HG03039 (cell line): ENCODE measurements at regions not wholly inside any gene's neighbourhood (a gene's known extent, or its start where the extent isn't known, plus 50 kb on each side); places are given as distances from the start of the nearest gene placed in this dataset.

ENCODE experiments used
- ATAC-seq: cut with Tn5 transposase; IDR thresholded peaks from one replicate; pipeline ENCODE4 v1.9.1; 2021; ENCODE audit warnings: mild to moderate bottlenecking, moderate library complexity; ENCODE audit not compliant: unreplicated experiment

- ATAC-seq = no peak
Measured at GRCh38 chr1:34270181-34270580, 93.5 kb downstream of the C1orf94 start.

- no peak for ATAC-seq
Measured at GRCh38 chr1:34272152-34272551, 95.4 kb downstream of the C1orf94 start.

- ATAC-seq = no peak
Measured at GRCh38 chr1:34275150-34275549, 98.4 kb downstream of the C1orf94 start.

- no peak for ATAC-seq
Measured at GRCh38 chr1:34276606-34277005, 99.9 kb downstream of the C1orf94 start.

- no peak for ATAC-seq
Measured at GRCh38 chr1:34277150-34277549, 100.4 kb downstream of the C1orf94 start.

- no peak for ATAC-seq
Measured at GRCh38 chr1:34278211-34278610, 101.5 kb downstream of the C1orf94 start.

GRCh38 chr1:34279971-34280370, 103.3 kb downstream of the C1orf94 start:
- no peak for ATAC-seq

- no peak for ATAC-seq
Measured at GRCh38 chr1:34280509-34280908, 103.8 kb downstream of the C1orf94 start.

GRCh38 chr1:34283142-34283541, 106.4 kb downstream of the C1orf94 start:
- no peak for ATAC-seq

- no peak for ATAC-seq
Measured at GRCh38 chr1:34286511-34286910, 109.8 kb downstream of the C1orf94 start.

- no peak for ATAC-seq
Measured at GRCh38 chr1:34290831-34291230, 114.1 kb downstream of the C1orf94 start.

- no peak for ATAC-seq
Measured at GRCh38 chr1:34292472-34292871, 115.8 kb downstream of the C1orf94 start.

- ATAC-seq = no peak
Measured at GRCh38 chr1:34296059-34296458, 119.4 kb downstream of the C1orf94 start.

GRCh38 chr1:34302798-34303197, 126.1 kb downstream of the C1orf94 start:
- ATAC-seq = no peak

- no peak for ATAC-seq
Measured at GRCh38 chr1:34303218-34303617, 126.5 kb downstream of the C1orf94 start.

GRCh38 chr1:34306568-34306967, 129.9 kb downstream of the C1orf94 start:
- ATAC-seq = no peak

- no peak for ATAC-seq
Measured at GRCh38 chr1:34312359-34312758, 135.7 kb downstream of the C1orf94 start.

GRCh38 chr1:34315974-34316373, 139.3 kb downstream of the C1orf94 start:
- ATAC-seq = no peak

GRCh38 chr1:34316773-34317172, 140.1 kb downstream of the C1orf94 start:
- ATAC-seq = no peak

GRCh38 chr1:34319218-34319617, 142.5 kb downstream of the C1orf94 start:
- no peak for ATAC-seq

GRCh38 chr1:34320053-34320669, 143.5 kb downstream of the C1orf94 start:
- ATAC-seq = no peak

- ATAC-seq = no peak
Measured at GRCh38 chr1:34322969-34323368, 146.3 kb downstream of the C1orf94 start.

GRCh38 chr1:34324879-34325440, 148.3 kb downstream of the C1orf94 start:
- ATAC-seq = no peak
